Mesenteric fat pad (tissue), 1 donor: ENCODE measurements at regions not wholly inside any gene's neighbourhood (a gene's known extent, or its start where the extent isn't known, plus 50 kb on each side); places are given as distances from the start of the nearest gene placed in this dataset.
A peak's percentile ranks its signal among the peaks of the same experiment; 100 is the strongest.

Experiments
- DNase-seq: peaks from one replicate; pipeline ENCODE4 v3.0.0-alpha.2; 2020; ENCODE audit warnings: low spot score
- donor health status: DM: yes; HTN: yes; CAD: no.

- DNase-seq, result no peak
Observed at GRCh38 chr18:60662491-60662890, 289.9 kb upstream of the MC4R start.

- DNase-seq, result no peak
Observed at GRCh38 chr18:60663060-60663989, 290.8 kb upstream of the MC4R start.

- DNase-seq, result no peak
Observed at GRCh38 chr18:60664736-60665135, 292.2 kb upstream of the MC4R start.

- DNase-seq, result no peak
Observed at GRCh38 chr18:60667016-60667415, 294.4 kb upstream of the MC4R start.

GRCh38 chr18:60668583-60668982 lies 296.0 kb upstream of the MC4R start:
- no peak for DNase-seq

GRCh38 chr18:60669938-60670337 lies 297.4 kb upstream of the MC4R start:
- DNase-seq, result no peak

- DNase-seq, result no peak
Observed at GRCh38 chr18:60671021-60671420, 298.4 kb upstream of the MC4R start.

- no peak for DNase-seq
Observed at GRCh38 chr18:60675126-60675525, 302.6 kb upstream of the MC4R start.

GRCh38 chr18:60675801-60676200 lies 303.2 kb upstream of the MC4R start:
- no peak for DNase-seq

- DNase-seq, result no peak
Observed at GRCh38 chr18:60676815-60677214, 304.2 kb upstream of the MC4R start.

- no peak for DNase-seq
Observed at GRCh38 chr18:60684843-60685513, 312.4 kb upstream of the MC4R start.

- DNase-seq, result no peak
Observed at GRCh38 chr18:60686142-60686541, 313.6 kb upstream of the MC4R start.

- DNase-seq, result no peak
Observed at GRCh38 chr18:60691061-60691460, 318.5 kb upstream of the MC4R start.

- DNase-seq, result no peak
Observed at GRCh38 chr18:60693426-60693825, 320.9 kb upstream of the MC4R start.

- DNase-seq, result no peak
Observed at GRCh38 chr18:60698901-60699300, 326.3 kb upstream of the MC4R start.

- DNase-seq, result no peak
Observed at GRCh38 chr18:60722742-60723141, 350.2 kb upstream of the MC4R start.

GRCh38 chr18:60732143-60732542 lies 359.6 kb upstream of the MC4R start:
- no peak for DNase-seq

- peak; percentile 88 for DNase-seq
Observed at GRCh38 chr18:60739212-60739611, 366.6 kb upstream of the MC4R start.

- DNase-seq, result peak; percentile 73
Observed at GRCh38 chr18:60740313-60740712, 367.7 kb upstream of the MC4R start.

GRCh38 chr18:60746491-60746890 lies 373.9 kb upstream of the MC4R start:
- no peak for DNase-seq

GRCh38 chr18:60746919-60747318 lies 374.3 kb upstream of the MC4R start:
- no peak for DNase-seq

- DNase-seq, result no peak
Observed at GRCh38 chr18:60753753-60754152, 381.2 kb upstream of the MC4R start.
